Esophagus mucosa (tissue), 1 donor: ENCODE measurements at regions not wholly inside any gene's neighbourhood (a gene's known extent, or its start where the extent isn't known, plus 50 kb on each side); places are given as distances from the start of the nearest gene placed in this dataset.

Experiments used
- ATAC-seq: fragments of 200-7000 bp; cut with Tn5 transposase; one replicate; pipeline ENCODE4 v1.9.1; 2020
- donor health status: DM: yes; HTN: yes; CAD: no.

- ATAC-seq = no peak
Observed at GRCh38 chr3:153314038-153314437, 152.0 kb downstream of the RAP2B start.

GRCh38 chr3:153315781-153316180 is 153.8 kb downstream of the RAP2B start:
- no peak for ATAC-seq

- no peak for ATAC-seq
Observed at GRCh38 chr3:153319705-153320554, 157.9 kb downstream of the RAP2B start.

- no peak for ATAC-seq
Observed at GRCh38 chr3:153320585-153321128, 158.6 kb downstream of the RAP2B start.

GRCh38 chr3:153328690-153329089 is 166.7 kb downstream of the RAP2B start:
- no peak for ATAC-seq

- ATAC-seq = no peak
Observed at GRCh38 chr3:153330901-153331300, 168.9 kb downstream of the RAP2B start.

GRCh38 chr3:153331676-153332075 is 169.7 kb downstream of the RAP2B start:
- ATAC-seq = no peak

GRCh38 chr3:153334558-153334957 is 172.5 kb downstream of the RAP2B start:
- no peak for ATAC-seq

- no peak for ATAC-seq
Observed at GRCh38 chr3:153337369-153337768, 175.3 kb downstream of the RAP2B start.

DNA sequence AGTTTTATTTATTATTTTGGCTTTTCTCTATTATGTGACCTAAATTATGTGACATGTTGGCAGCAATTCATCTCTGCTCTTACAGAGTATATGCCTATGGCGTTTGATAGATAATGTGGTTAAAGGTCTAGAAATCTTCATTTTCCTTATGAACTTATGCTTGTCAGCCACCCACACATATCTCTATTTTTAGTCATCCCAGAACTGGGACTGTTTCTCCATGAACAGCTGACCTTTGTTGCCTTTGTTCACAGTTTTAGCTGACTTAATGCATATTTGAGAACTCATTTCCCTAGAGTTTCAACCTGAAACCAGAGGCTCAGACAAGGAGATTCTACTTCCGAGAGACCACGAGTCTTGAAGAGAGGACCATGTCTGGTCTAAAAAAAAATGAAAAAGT is 176.5 kb downstream of the RAP2B start:
- ATAC-seq = no peak

DNA sequence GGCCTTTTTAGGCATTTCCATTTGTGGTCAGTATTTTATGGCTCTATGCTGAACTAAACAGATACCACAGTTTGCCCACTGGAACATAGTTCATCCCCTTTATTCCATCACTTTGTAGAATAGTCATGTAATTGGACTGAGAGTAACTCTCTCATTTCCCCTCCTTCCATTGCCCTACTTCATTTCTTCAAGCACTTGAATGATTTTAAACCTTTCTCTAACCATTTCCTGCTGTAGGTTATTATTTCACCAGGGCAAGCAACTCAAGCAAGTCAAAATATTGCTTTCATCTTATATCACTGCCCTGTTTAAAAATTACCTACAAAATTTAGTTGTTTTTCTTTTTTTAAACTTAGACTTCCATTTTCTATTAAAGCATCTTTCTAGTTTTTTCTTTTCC is 177.0 kb downstream of the RAP2B start:
- ATAC-seq = no peak

GRCh38 chr3:153343988-153344782 is 182.2 kb downstream of the RAP2B start:
- ATAC-seq = peak; percentile 97

DNA sequence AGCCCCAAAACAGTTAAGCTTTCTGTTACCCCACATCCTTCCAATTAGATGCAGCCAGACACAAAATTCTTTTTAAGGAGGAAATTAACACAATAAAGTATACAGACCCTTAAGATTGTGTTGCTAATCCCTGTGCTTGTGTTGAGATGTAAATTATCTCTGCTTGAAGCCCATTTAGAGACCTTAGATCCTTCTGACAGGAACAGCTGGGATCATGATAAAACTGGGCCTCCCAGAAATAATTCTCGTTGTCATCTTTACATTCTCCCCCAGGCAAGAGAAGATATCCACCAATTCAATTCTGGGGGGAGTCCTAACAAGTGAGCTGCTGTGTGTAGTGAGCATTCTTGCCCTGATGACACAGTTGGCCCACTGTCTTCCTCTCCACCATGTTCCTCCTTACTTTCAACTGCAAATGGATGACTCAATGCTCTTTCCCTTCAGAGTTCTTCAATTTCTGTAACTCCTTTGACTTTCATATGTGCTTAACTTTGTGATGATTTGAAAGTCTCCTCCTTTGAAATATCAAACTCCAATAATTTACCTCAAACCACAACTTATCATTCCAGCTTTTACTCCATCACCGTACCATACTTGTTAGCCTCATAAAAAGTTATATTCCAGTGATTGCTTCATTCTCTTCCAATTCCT is 186.6 kb downstream of the RAP2B start:
- ATAC-seq = no peak

DNA sequence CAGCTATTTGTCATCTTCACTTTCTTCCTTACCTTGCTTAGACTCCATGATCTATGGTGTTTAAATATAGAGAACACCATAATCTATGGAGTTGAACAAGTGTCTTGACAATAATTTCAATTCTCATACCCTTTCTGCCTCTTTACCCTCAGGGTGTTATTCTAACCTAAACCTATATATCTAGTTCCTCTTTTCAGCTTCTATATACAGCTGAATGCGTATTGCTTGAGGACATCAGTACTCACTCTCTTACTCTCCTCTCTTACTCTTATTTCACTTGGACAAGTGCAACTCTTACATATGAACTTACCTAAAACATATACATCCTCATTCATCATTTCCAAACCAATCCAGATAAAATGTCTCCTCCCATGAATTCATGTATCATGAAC is 187.1 kb downstream of the RAP2B start:
- ATAC-seq = no peak

- no peak for ATAC-seq
Observed at GRCh38 chr3:153350420-153350819, 188.4 kb downstream of the RAP2B start.

GRCh38 chr3:153354641-153355040 is 192.6 kb downstream of the RAP2B start:
- ATAC-seq = no peak

- ATAC-seq = peak; percentile 20
Observed at GRCh38 chr3:153355559-153355958, 193.5 kb downstream of the RAP2B start.

- ATAC-seq = no peak
Observed at GRCh38 chr3:153356908-153357307, 194.9 kb downstream of the RAP2B start.

DNA sequence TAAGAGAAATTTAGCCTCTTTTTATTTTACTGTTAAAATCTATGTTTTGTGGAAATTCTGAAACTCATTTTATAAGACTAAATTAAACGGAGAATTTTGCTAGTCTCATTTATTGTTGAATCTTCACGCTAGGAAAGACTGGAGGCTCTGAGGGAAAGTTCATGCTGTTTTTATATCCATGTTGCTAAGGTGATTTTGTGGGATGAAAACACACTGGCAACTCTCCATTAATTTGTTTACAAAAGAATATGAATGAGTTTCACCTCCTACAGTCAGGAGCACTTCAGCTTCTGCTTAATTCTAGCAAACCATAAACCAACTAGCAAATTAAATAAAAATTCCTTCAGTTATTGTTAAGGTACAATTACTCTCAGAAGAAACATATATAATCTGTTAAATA is 195.4 kb downstream of the RAP2B start:
- no peak for ATAC-seq

- no peak for ATAC-seq
Observed at GRCh38 chr3:153369561-153370374, 207.7 kb downstream of the RAP2B start.

- no peak for ATAC-seq
Observed at GRCh38 chr3:153370680-153371079, 208.7 kb downstream of the RAP2B start.

GRCh38 chr3:153372326-153372725 is 210.3 kb downstream of the RAP2B start:
- peak; percentile 84 for ATAC-seq
